Peyer's patch (tissue), 4 donors: ENCODE measurements at regions not wholly inside any gene's neighbourhood (a gene's known extent, or its start where the extent isn't known, plus 50 kb on each side); places are given as distances from the start of the nearest gene placed in this dataset.

Experiments
- DNase-seq, 3 donors: peaks; one replicate each; pipeline ENCODE4 v3.0.0-alpha.2; 2017 to 2019
- H3K27ac ChIP-seq, 4 donors: fragments of 200-600 bp; sonication (generic); one replicate each; pipeline ENCODE4 v1.5.1; 2016 to 2019
- H3K27me3 ChIP-seq, 2 donors: fragments of 200-600 bp; sonication (generic); one replicate each; pipeline ENCODE4 v1.5.1; 2019
- H3K36me3 ChIP-seq, 3 donors: fragments of 200-600 bp; sonication (generic); one replicate each; pipeline ENCODE4 v1.5.1; 2016 to 2019
- H3K4me1 ChIP-seq, 4 donors: fragments of 200-600 bp; sonication (generic); one replicate each; pipeline ENCODE4 v1.5.1; 2016 to 2019
- H3K4me3 ChIP-seq, 4 donors: fragments of 200-600 bp; sonication (generic); 1 replicate in 3 of 4; 2 replicates in 1 of 4; pipeline ENCODE4 v1.5.1; 2016 to 2019; ENCODE audit warnings: mild to moderate bottlenecking in 1 of 4
- H3K9me3 ChIP-seq, 4 donors: fragments of 200-600 bp; sonication (generic); one replicate each; pipeline ENCODE4 v1.5.1; 2016 to 2019; ENCODE audit warnings: mild to moderate bottlenecking in 1 of 4
- CTCF ChIP-seq, 6 experiments: fragments of 450-650 bp in 4 of 6; fragments of 200-600 bp in 2 of 6; sonication (generic) in 1 of 6; IDR thresholded peaks; one replicate each; pipeline ENCODE4 v1.5.1; 2017 to 2019; ENCODE audit warnings: antibody characterized with exemption in 6 of 6, mild to moderate bottlenecking in 3 of 6, moderate library complexity in 1 of 6
- POLR2A ChIP-seq, 2 donors: fragments of 450-650 bp; IDR thresholded peaks; one replicate each; pipeline ENCODE4 v1.5.1; 2017; ENCODE audit warnings: antibody characterized with exemption in 2 of 2, mild to moderate bottlenecking in 2 of 2, moderate library complexity in 2 of 2

- H3K4me1 ChIP-seq, result no peaks in the 10 kb centered on the region
- no peak overlapping the region for H3K4me3 ChIP-seq
- no peaks in the 10 kb centered on the region for H3K9me3 ChIP-seq
- peak overlapping the region in 2 of 4 donors; percentile 10 to 27 for H3K27ac ChIP-seq
- TF ChIP-seq POLR2A (IDR thresholded peaks at IDR 0.05), result no peak
- no peak for TF ChIP-seq CTCF (IDR thresholded peaks at IDR 0.05)
- no peaks in the 10 kb centered on the region for H3K36me3 ChIP-seq
- no peak for DNase-seq
- no peaks in the 10 kb centered on the region for H3K27me3 ChIP-seq
These were observed 195.5 kb downstream of the LMO4 start for GRCh38 chr1:87524021-87524754.

GRCh38 chr1:87528754-87529517 lies 200.3 kb downstream of the LMO4 start:
- Histone ChIP-seq H3K4me3 (no peak overlapping the region), H3K4me1 (no peaks in the 10 kb centered on the region), H3K36me3 (no peaks in the 10 kb centered on the region), H3K9me3 (no peaks in the 10 kb centered on the region), H3K27ac (no peak overlapping the region), H3K27me3 (no peaks in the 10 kb centered on the region)
- no peak for DNase-seq
- no peak for TF ChIP-seq POLR2A (IDR thresholded peaks at IDR 0.05)

- Histone ChIP-seq H3K9me3 (no peaks in the 10 kb centered on the region), H3K27ac (no peak overlapping the region), H3K27me3 (no peaks in the 10 kb centered on the region), H3K4me1 (no peaks in the 10 kb centered on the region), H3K4me3 (no peak overlapping the region), H3K36me3 (no peaks in the 10 kb centered on the region)
- no peak for TF ChIP-seq POLR2A (IDR thresholded peaks at IDR 0.05)
- DNase-seq, result no peak
These were observed 201.5 kb downstream of the LMO4 start for GRCh38 chr1:87530042-87530807.

- Histone ChIP-seq H3K36me3 (no peaks in the 10 kb centered on the region), H3K4me3 (no peak overlapping the region), H3K4me1 (no peaks in the 10 kb centered on the region), H3K27me3 (no peaks in the 10 kb centered on the region), H3K9me3 (no peaks in the 10 kb centered on the region), H3K27ac (no peak overlapping the region)
- no peak for DNase-seq
- TF ChIP-seq POLR2A (IDR thresholded peaks at IDR 0.05) (no peak), CTCF (IDR thresholded peaks at IDR 0.05) (no peak)
These were observed 206.9 kb downstream of the LMO4 start for GRCh38 chr1:87535551-87535950.

- no peaks in the 10 kb centered on the region for H3K27me3 ChIP-seq
- H3K27ac ChIP-seq, result no peak overlapping the region
- H3K4me1 ChIP-seq, result no peaks in the 10 kb centered on the region
- TF ChIP-seq CTCF (IDR thresholded peaks at IDR 0.05), result no peak
- no peaks in the 10 kb centered on the region for H3K36me3 ChIP-seq
- no peak for DNase-seq
- peaks cover 0 to 17% (median 0%) of the 10 kb centered on the region in 4 donors for H3K9me3 ChIP-seq
- H3K4me3 ChIP-seq, result no peak overlapping the region
These were observed 210.5 kb downstream of the LMO4 start for GRCh38 chr1:87539147-87539546.

GRCh38 chr1:87542697-87543096 lies 214.0 kb downstream of the LMO4 start:
- Histone ChIP-seq H3K27ac (no peak overlapping the region), H3K4me1 (no peaks in the 10 kb centered on the region), H3K36me3 (no peaks in the 10 kb centered on the region), H3K4me3 (no peak overlapping the region), H3K9me3 (peaks cover 0 to 18% (median 0%) of the 10 kb centered on the region in 4 donors), H3K27me3 (no peaks in the 10 kb centered on the region)
- DNase-seq, result no peak
- no peak for TF ChIP-seq POLR2A (IDR thresholded peaks at IDR 0.05)
- no peak for TF ChIP-seq CTCF (IDR thresholded peaks at IDR 0.05)
